Activated CD8-positive, alpha-beta T cell treated with anti-CD3 and anti-CD28 coated beads for 36 hours (primary cell): ENCODE measurements at regions not wholly inside any gene's neighbourhood (a gene's known extent, or its start where the extent isn't known, plus 50 kb on each side); places are given as distances from the start of the nearest gene placed in this dataset.

Source experiments
- ATAC-seq: fragments of 200-7000 bp; cut with Tn5 transposase; one replicate; pipeline ENCODE4 v1.10.0; 2021; ENCODE audit warnings: mild to moderate bottlenecking, moderate library complexity
- CTCF ChIA-PET: fragments of 350-600 bp; sonication (Branson Sonifier 250); formaldehyde crosslinking; loops from one replicate; lab custom pipeline; 2021; ENCODE audit warnings: antibody characterized with exemption; lab: Charles Lee
- POLR2A ChIA-PET: fragments of 350-600 bp; sonication (Branson Sonifier 250); formaldehyde crosslinking; loops from one replicate; lab custom pipeline; 2021; ENCODE audit warnings: antibody characterized with exemption; lab: Charles Lee
- DNase-seq: peaks from one replicate; pipeline ENCODE4 v3.0.0-alpha.2; 2020
- H3K27ac Mint-ChIP-seq: one replicate; pipeline ENCODE4 v1.8.0; 2021; ENCODE audit warnings: mild to moderate bottlenecking, mixed read lengths
- H3K27me3 Mint-ChIP-seq: one replicate; pipeline ENCODE4 v1.8.0; 2021; ENCODE audit warnings: mixed read lengths
- H3K36me3 Mint-ChIP-seq: one replicate; pipeline ENCODE4 v1.8.0; 2021; ENCODE audit warnings: low read depth, mixed read lengths
- H3K4me1 Mint-ChIP-seq: one replicate; pipeline ENCODE4 v1.8.0; 2021; ENCODE audit warnings: low read depth, mixed read lengths
- H3K4me3 Mint-ChIP-seq: one replicate; pipeline ENCODE4 v1.8.0; 2021; ENCODE audit warnings: mild to moderate bottlenecking, moderate library complexity, mixed read lengths
- H3K9me3 Mint-ChIP-seq: one replicate; pipeline ENCODE4 v1.8.0; 2021; ENCODE audit warnings: mixed read lengths
- intact Hi-C: fragments of 100-400 bp; cut with micrococcal nuclease; formaldehyde crosslinking; loops from one replicate; pipeline ENCODE4 v1.10.0; 2022
- TF ChIP-seq, protein P1 (sequence below): fragments of 200-600 bp; IDR thresholded peaks from one replicate; pipeline ENCODE4 v1.8.0; 2022; ENCODE audit warnings: antibody characterized with exemption, mild to moderate bottlenecking

DNA sequence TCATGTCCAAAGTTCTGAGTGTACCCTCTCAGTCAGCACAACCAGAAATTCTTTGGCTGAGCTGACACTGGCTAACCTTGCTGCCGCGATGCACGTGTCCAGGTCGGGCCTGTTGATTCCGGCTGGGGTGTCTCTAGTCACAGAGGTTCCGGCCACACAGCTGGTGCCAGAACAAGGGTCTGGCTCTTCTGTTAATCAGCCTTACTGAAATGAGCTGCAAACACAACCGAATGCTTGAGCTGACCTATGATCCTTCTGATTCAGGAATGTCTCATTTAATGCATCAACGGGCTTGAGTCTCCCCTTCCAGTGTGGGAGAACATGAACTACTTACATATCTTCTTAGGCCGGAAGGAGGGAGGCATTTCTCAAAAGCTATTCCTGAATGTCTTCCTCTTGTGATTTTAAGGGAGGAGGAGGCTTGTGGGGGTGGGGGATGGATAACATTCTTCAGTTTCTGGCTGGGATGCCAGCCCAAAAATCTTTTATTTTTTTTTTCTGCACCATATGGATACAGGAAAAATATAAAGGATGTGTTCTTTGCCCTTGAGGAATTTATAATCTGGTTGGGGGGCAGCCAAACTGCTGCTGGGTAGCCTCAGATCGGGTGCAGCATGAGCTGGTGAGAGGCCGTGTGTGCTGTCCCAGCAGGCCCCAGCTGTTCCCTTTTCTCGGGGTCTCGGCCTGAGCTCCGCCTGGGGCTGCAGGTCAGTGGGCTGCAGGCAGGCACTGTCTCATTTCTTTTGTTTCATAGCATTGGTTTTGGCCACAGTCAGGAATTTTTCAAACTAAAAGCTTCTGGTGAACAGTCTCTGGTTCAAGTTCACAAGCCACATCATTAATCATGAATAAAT lies 319.1 kb upstream of the TBL1XR1 start:
- intact Hi-C loops, result no loop called here
- no peak for DNase-seq
- Mint-ChIP-seq H3K27ac (no peak overlapping the region), H3K4me1 (peaks cover 3% of the 10 kb centered on the region), H3K4me3 (no peak overlapping the region), H3K27me3 (no peaks in the 10 kb centered on the region), H3K36me3 (no peaks in the 10 kb centered on the region), H3K9me3 (no peaks in the 10 kb centered on the region)
- ChIA-PET POLR2A (interaction anchor here (0.7 kb wide), 2 partner anchors 87 to 490 kb away, joined by 4 to 6 read pairs; no protein-coding TSS in a partner anchor), CTCF (interaction anchor here (0.7 to 0.8 kb wide), 3 partner anchors 10 to 26 kb away, joined by 3 to 4 read pairs (median 3); no protein-coding TSS in a partner anchor)
- ATAC-seq, result no peak
- TF ChIP-seq, protein P1, sequence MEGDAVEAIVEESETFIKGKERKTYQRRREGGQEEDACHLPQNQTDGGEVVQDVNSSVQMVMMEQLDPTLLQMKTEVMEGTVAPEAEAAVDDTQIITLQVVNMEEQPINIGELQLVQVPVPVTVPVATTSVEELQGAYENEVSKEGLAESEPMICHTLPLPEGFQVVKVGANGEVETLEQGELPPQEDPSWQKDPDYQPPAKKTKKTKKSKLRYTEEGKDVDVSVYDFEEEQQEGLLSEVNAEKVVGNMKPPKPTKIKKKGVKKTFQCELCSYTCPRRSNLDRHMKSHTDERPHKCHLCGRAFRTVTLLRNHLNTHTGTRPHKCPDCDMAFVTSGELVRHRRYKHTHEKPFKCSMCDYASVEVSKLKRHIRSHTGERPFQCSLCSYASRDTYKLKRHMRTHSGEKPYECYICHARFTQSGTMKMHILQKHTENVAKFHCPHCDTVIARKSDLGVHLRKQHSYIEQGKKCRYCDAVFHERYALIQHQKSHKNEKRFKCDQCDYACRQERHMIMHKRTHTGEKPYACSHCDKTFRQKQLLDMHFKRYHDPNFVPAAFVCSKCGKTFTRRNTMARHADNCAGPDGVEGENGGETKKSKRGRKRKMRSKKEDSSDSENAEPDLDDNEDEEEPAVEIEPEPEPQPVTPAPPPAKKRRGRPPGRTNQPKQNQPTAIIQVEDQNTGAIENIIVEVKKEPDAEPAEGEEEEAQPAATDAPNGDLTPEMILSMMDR, result no peak

DNA sequence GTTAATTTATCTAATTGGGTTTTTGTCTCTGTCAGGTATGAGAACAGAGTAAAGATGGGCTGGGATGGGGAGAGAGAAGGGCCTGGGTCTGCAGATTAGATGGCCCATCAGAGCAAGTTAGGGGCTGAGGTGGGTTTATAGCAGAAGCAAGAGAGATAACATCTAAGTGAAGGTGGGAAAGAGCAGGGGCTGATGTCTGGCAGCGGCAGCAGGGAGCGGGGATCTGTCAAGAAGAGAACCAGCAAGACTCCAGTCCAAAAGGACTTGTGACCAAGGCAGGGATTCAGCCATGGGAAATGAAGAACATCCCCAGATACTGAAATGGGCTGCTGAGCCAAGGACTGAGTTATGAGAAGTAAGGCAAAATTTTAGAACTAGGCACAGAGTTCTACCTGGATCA lies 320.6 kb upstream of the TBL1XR1 start:
- peaks cover 4% of the 10 kb centered on the region for H3K4me1 Mint-ChIP-seq
- H3K9me3 Mint-ChIP-seq, result no peaks in the 10 kb centered on the region
- DNase-seq (no peak), ATAC-seq (no peak)
- H3K27ac Mint-ChIP-seq, result no peak overlapping the region
- no peak overlapping the region for H3K4me3 Mint-ChIP-seq
- no peaks in the 10 kb centered on the region for H3K36me3 Mint-ChIP-seq
- H3K27me3 Mint-ChIP-seq, result no peaks in the 10 kb centered on the region
- ChIA-PET POLR2A (no interaction called here), CTCF (no interaction called here)
- intact Hi-C loops, result no loop called here
- TF ChIP-seq, protein P1, result no peak

DNA sequence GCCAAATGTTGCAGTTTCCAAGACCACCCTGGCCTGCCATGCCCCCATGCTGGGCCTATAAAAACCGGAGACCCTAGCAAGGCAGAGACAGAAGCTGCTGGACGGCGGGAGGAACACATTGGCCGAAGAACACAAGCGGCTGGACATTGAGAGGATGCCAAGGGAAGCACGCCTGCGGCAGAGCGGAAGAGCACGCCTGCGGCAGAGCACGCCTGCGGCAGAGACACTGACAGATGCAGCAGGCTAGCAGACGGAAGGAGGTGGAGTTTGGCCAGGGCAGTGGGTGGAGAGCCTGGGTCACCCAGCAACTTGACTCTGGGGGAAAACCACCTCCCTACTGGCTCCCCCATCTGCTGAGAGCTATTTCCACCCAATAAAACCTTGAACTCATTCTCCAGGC lies 322.3 kb upstream of the TBL1XR1 start:
- Mint-ChIP-seq H3K4me3 (no peak overlapping the region), H3K4me1 (peaks cover 13% of the 10 kb centered on the region)
- POLR2A ChIA-PET, result no interaction called here

DNA sequence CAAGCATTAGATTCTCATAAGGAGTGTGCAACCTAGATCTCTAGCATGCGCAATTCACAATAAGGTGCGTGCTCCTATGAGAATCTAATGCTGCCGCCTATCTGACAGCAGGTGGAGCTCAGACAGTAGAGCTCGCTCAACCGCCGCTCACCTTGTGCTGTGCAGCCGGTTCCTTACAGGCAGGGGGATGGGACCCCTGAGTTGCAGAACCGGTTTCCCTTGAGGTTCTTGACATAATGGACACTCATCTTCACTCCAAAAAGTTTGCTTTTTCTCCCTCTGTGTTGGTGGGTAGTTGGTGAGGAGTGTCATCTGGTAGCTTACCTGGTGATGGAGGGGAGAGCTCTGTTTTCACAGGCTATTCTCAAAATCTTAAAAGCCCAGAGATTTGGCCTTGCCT lies 324.0 kb upstream of the TBL1XR1 start:
- intact Hi-C loops, result no loop called here
- no peak for DNase-seq
- Mint-ChIP-seq H3K36me3 (no peaks in the 10 kb centered on the region), H3K4me1 (peaks cover 17% of the 10 kb centered on the region), H3K27me3 (no peaks in the 10 kb centered on the region), H3K27ac (no peak overlapping the region), H3K9me3 (peaks cover 4% of the 10 kb centered on the region), H3K4me3 (no peak overlapping the region)
- no peak for ATAC-seq
- ChIA-PET CTCF (interaction anchor here (1.3 kb wide), 1 partner anchor 10 kb away, joined by 4 read pairs; no protein-coding TSS in a partner anchor), POLR2A (interaction anchor here (1.0 kb wide), 1 partner anchor 385 kb away, joined by 4 read pairs; no protein-coding TSS in a partner anchor)
- TF ChIP-seq, protein P1, result no peak

More for the DNA sequence above, 322.3 kb upstream of the TBL1XR1 start:
- Mint-ChIP-seq H3K27ac (no peak overlapping the region), H3K9me3 (no peaks in the 10 kb centered on the region), H3K27me3 (no peaks in the 10 kb centered on the region), H3K36me3 (no peaks in the 10 kb centered on the region)
- intact Hi-C loops, result no loop called here
- CTCF ChIA-PET, result no interaction called here
- DNase-seq (no peak), ATAC-seq (no peak)
- TF ChIP-seq, protein P1, result no peak

DNA sequence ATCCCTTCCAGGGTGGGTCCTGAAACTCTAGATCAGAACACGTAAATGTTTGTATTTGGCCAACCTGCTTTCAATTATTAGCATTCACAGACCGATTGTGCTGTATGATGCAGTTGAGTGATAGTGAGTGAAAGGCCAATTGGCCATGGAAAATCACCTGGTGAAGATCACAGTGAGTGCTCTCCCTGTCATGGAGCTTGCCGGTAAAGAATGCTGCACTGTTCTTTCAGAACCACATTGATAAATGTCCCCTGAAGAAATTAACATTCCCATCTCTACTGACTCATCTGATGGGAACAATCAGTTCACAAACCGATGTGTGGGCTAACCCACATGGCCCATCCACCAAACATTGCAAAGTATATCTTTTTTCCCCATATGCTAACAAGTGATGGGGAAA lies 324.8 kb upstream of the TBL1XR1 start:
- TF ChIP-seq, protein P1, result no peak
- Mint-ChIP-seq H3K27ac (no peak overlapping the region), H3K9me3 (peaks cover 4% of the 10 kb centered on the region), H3K27me3 (no peaks in the 10 kb centered on the region), H3K4me3 (no peak overlapping the region), H3K4me1 (peaks cover 18% of the 10 kb centered on the region), H3K36me3 (no peaks in the 10 kb centered on the region)
- ATAC-seq, result no peak
- intact Hi-C loops, result no loop called here
- POLR2A ChIA-PET, result interaction anchor here (1.0 kb wide), 1 partner anchor 384 kb away, joined by 4 read pairs; no protein-coding TSS in a partner anchor
- DNase-seq, result no peak
- CTCF ChIA-PET, result interaction anchor here (1.3 kb wide), 1 partner anchor 9 kb away, joined by 4 read pairs; no protein-coding TSS in a partner anchor
